Kidney (tissue), 13 donors: ENCODE measurements at regions not wholly inside any gene's neighbourhood (a gene's known extent, or its start where the extent isn't known, plus 50 kb on each side); places are given as distances from the start of the nearest gene placed in this dataset.

Source experiments
- DNase-seq, 5 donors: peaks; one replicate each; pipeline ENCODE4 v3.0.0-alpha.2; 2013 to 2020
- FAIRE-seq: peaks from 2 replicates; lab custom pipeline; 2012; peaks lifted over from hg19 to GRCh38; lab: Jason Lieb, UNC
- H3K27ac ChIP-seq, 2 donors: one replicate each; pipeline ENCODE4 v1.7.0; 2013; ENCODE audit warnings: low read depth in 2 of 2, low read length in 2 of 2, inconsistent platforms in 1 of 2
- H3K27me3 ChIP-seq: one replicate; pipeline ENCODE4 v1.7.1; 2013; ENCODE audit warnings: low read length, inconsistent platforms; ENCODE audit not compliant: control insufficient read depth, insufficient read depth
- H3K36me3 ChIP-seq, 3 donors: one replicate each; pipeline versions ENCODE4 v1.7.0 to v1.7.1; 2013; ENCODE audit warnings: low read length in 3 of 3, control low read depth in 1 of 3, inconsistent platforms in 1 of 3; ENCODE audit not compliant: insufficient read depth in 3 of 3, control insufficient read depth in 2 of 3
- H3K4me1 ChIP-seq, 3 donors: one replicate each; pipeline versions ENCODE4 v1.7.0 to v1.7.1; 2013; ENCODE audit warnings: low read length in 3 of 3, inconsistent platforms in 1 of 3, low read depth in 1 of 3; ENCODE audit not compliant: control insufficient read depth in 2 of 3, insufficient read depth in 2 of 3
- H3K4me3 ChIP-seq, 3 donors: one replicate each; pipeline versions ENCODE4 v1.7.0 to v1.8.1; 2013; ENCODE audit warnings: low read length in 3 of 3, control low read depth in 1 of 3, inconsistent platforms in 1 of 3
- H3K9ac ChIP-seq, 3 donors: one replicate each; pipeline versions ENCODE4 v1.7.0 to v1.7.1; 2013; ENCODE audit warnings: low read length in 3 of 3, control low read depth in 1 of 3, inconsistent platforms in 1 of 3
- H3K9me3 ChIP-seq, 3 donors: one replicate each; pipeline versions ENCODE4 v1.7.0 to v1.7.1; 2013; ENCODE audit warnings: low read length in 3 of 3, control low read depth in 1 of 3, inconsistent platforms in 1 of 3; ENCODE audit not compliant: control insufficient read depth in 2 of 3, insufficient read depth in 1 of 3
- CTCF ChIP-seq: IDR thresholded peaks from 3 replicates; pipeline ENCODE4 v1.5.1; 2012; ENCODE audit warnings: mild to moderate bottlenecking, moderate library complexity, borderline replicate concordance; ENCODE audit not compliant: insufficient read depth; ENCODE audit errors: extremely low read depth
- intact Hi-C: fragments of 100-400 bp; cut with DNase I; formaldehyde crosslinking; loops from one replicate; pipeline ENCODE4 v1.11.1; 2022
- donor health status: control.
- donor health status: control.
- donor health status: control.
- donor health status: control.
- donor health status: control.
- donor health status: DM: yes; HTN: yes; CAD: no.
- donor health status: Normal renal cell carcinoma (clear cell type).

GRCh38 chr6:160940197-160940596 lies 51.4 kb upstream of the MAP3K4 start:
- intact Hi-C loops = no loop called here
- no peak for FAIRE-seq
- Histone ChIP-seq H3K4me3 (no peak overlapping the region), H3K4me1 (no peaks in the 10 kb centered on the region), H3K9ac (no peak overlapping the region), H3K36me3 (no peaks in the 10 kb centered on the region), H3K9me3 (no peaks in the 10 kb centered on the region), H3K27ac (no peak overlapping the region), H3K27me3 (no peaks in the 10 kb centered on the region)
- no peak for DNase-seq
- TF ChIP-seq CTCF = no peak
